NCI-H1694 (cell line): ENCODE measurements at regions not wholly inside any gene's neighbourhood (a gene's known extent, or its start where the extent isn't known, plus 50 kb on each side); places are given as distances from the start of the nearest gene placed in this dataset.

ENCODE experiments used
- DNase-seq: peaks from one replicate; lab custom pipeline; 2025; lab: John Stamatoyannopoulos, UW

GRCh38 chr16:9186061-9186460 lies 94.6 kb downstream of the HAPSTR1 start:
- DNase-seq, result no peak

- no peak for DNase-seq
Observed at GRCh38 chr16:9188721-9189120, 97.3 kb downstream of the HAPSTR1 start.

GRCh38 chr16:9191274-9191850 lies 99.9 kb downstream of the HAPSTR1 start:
- no peak for DNase-seq

GRCh38 chr16:9192746-9193145 lies 101.3 kb downstream of the HAPSTR1 start:
- DNase-seq, result no peak

GRCh38 chr16:9195287-9195686 lies 103.8 kb downstream of the HAPSTR1 start:
- DNase-seq, result no peak

- DNase-seq, result no peak
Observed at GRCh38 chr16:9197957-9198661, 106.7 kb downstream of the HAPSTR1 start.

- no peak for DNase-seq
Observed at GRCh38 chr16:9199311-9199710, 107.9 kb downstream of the HAPSTR1 start.

GRCh38 chr16:9199751-9200150 lies 108.3 kb downstream of the HAPSTR1 start:
- no peak for DNase-seq

GRCh38 chr16:9203956-9204355 lies 112.5 kb downstream of the HAPSTR1 start:
- no peak for DNase-seq

GRCh38 chr16:9205661-9206060 lies 114.2 kb downstream of the HAPSTR1 start:
- no peak for DNase-seq

GRCh38 chr16:9206156-9206555 lies 114.7 kb downstream of the HAPSTR1 start:
- DNase-seq, result no peak

- no peak for DNase-seq
Observed at GRCh38 chr16:9212621-9213020, 121.2 kb downstream of the HAPSTR1 start.

GRCh38 chr16:9219813-9220212 lies 128.4 kb downstream of the HAPSTR1 start:
- no peak for DNase-seq

- DNase-seq, result no peak
Observed at GRCh38 chr16:9225527-9226316, 134.3 kb downstream of the HAPSTR1 start.

GRCh38 chr16:9226924-9227323 lies 135.5 kb downstream of the HAPSTR1 start:
- DNase-seq, result no peak

GRCh38 chr16:9231039-9231438 lies 139.6 kb downstream of the HAPSTR1 start:
- DNase-seq, result no peak

GRCh38 chr16:9232102-9232770 lies 140.8 kb downstream of the HAPSTR1 start:
- DNase-seq, result no peak

GRCh38 chr16:9235867-9236266 lies 144.4 kb downstream of the HAPSTR1 start:
- no peak for DNase-seq

GRCh38 chr16:9236319-9236718 lies 144.9 kb downstream of the HAPSTR1 start:
- no peak for DNase-seq

GRCh38 chr16:9238346-9238745 lies 146.9 kb downstream of the HAPSTR1 start:
- no peak for DNase-seq

- no peak for DNase-seq
Observed at GRCh38 chr16:9241177-9241576, 149.7 kb downstream of the HAPSTR1 start.

GRCh38 chr16:9248162-9248561 lies 156.7 kb downstream of the HAPSTR1 start:
- no peak for DNase-seq

- DNase-seq, result no peak
Observed at GRCh38 chr16:9249534-9249933, 158.1 kb downstream of the HAPSTR1 start.
